Stimulated activated CD4-positive, alpha-beta T cell treated with anti-CD3 and anti-CD28 coated beads, Interleukin-4, amount 100 ng/mL, for 1 hour (primary cell): ENCODE measurements at regions not wholly inside any gene's neighbourhood (a gene's known extent, or its start where the extent isn't known, plus 50 kb on each side); places are given as distances from the start of the nearest gene placed in this dataset.

Experiments used
- DNase-seq: peaks from one replicate; pipeline ENCODE4 v3.0.0-alpha.2; 2020

DNA sequence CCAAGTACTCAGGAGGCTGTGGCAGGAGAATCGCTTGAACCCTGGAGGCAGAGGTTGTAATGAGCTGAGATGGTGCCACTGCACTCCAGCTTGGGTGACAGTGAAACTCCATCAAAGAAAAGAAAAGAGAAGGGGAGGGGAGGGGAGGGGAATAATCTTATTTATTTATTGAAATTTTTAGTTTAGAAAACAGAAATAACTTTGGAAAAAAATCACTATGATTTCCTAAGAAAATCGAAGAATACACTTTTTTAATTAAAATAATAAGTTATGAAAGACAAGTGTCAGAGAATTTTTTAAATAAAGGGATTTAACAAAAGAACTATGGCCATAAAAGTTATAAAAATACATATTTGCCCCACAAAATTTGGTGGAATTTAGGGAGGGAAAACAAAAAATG lies 836.9 kb upstream of the HS3ST1 start:
- no peak for DNase-seq

DNA sequence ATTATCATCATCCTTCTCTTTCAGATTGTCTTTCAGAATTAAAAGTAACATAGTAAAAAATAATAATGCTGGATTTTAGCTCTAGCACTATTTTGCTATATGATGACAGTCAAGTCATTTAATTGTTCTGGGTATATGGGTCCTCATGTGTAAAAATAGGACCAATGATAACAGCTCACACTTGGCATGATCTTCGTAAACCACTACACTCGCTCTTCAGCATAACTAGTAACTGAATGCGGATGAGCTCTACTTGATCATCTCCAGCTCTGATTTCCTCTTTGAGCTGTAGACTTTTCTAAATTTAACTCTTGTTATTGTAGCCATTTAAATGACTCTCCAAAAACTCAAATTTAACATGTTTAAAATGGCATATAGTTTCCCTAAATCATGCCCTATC lies 831.8 kb upstream of the HS3ST1 start:
- DNase-seq: no peak

DNA sequence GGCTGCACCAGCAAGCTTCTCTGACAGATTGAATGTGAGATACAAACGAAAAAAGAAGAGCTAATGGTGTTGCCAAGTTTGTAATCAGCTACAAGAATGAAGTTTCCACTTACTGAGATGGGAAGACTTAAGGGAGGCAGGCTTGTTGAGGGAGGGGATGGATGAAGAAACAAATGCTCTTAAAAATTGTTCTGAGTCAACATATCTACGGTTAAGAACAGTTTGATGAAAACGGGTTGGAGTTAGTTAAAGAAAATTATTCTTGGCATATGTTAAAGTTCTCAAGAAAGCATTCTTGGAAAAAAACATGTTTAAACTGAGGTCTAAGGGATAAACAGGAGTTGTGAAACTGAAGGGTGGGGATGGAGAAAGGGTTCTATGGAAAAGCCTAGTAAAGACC lies 816.3 kb upstream of the HS3ST1 start:
- no peak for DNase-seq

DNA sequence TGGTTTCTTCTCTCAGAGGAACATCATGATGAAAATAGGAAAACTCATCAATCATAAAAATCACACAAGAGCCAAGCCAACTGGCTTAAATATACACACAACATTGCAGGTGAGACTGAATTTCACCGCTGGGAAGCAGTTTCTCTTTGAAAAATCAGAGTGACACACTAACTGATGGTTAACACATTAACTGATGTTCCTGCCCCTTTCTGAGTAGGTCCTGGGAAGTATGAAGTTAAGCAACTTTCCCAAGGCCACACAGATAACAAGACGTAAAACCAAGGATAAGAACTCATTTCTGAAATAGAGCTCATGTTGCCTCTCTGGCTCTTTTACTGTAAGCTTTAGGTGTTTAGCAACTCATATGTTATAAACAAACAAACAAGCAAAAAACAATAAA lies 813.7 kb upstream of the HS3ST1 start:
- DNase-seq: no peak

DNA sequence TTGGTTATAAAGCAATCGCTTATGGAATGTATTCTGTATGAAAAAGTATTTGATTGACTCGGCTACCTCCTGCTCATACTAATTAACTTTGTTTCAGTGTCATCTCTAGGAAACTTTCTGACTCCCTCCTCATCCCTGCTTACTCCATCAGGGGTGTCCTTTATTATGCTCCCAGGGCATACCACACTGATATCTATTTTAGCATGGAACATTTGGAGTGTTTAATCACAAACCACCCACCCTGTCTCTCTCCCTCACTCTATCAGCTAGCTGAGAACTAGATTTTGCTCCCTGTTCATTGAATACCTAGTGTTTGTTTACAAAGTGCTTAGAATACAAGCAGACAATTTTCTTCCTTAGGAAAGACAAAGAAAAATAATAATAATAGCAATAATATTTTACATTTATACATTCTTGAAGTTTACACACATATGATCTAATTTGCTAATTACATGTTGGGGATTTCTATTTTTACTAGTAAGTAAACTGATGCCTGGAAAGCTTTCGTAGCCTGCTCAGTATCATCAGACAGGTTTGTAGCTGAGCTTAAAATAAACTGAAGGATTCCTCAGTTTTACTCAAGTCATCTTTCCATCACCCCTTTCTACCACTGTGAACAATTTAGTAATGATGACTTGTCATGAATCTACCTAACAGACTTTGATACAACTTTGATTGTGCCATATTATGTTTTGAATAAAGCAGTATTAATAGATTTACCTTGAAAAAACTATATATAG lies 811.4 kb upstream of the HS3ST1 start:
- no peak for DNase-seq

DNA sequence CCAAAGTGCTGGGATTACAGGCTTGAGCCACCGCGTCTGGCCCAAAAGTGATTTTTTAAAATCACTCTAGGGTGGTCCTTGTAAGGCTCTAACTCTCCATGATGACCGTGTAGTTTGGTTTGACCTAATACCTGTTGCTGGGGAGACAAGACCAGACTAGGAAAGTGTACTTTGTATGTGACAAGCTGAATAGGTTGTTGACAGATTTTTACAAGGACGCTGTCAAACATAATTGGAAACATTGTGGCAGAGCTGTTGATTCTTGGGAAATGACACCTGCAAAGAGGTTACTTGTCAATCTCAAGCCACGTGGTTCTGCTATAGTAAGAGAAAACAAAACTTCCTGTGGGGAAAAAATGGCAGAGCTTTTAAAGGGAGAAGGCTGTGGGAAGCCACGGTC lies 802.4 kb upstream of the HS3ST1 start:
- no peak for DNase-seq

DNA sequence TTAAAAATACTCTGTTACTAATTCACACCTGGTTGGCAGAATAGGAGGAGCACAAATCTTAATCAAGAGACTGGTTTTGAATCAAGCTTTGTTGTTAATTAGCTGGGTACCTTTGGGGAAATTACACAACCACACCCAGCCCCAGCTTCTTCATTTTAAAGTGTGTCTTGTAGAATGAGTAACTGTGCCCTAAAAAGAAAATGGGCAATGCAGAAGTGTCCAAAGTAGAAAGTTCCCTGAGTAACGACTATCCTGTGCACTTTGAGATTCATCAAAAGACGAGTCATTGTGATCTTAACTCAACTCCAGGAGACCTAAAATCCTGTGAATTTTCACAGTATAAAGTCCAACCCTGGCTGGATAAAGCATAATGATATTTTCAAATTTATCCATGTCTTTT lies 792.3 kb upstream of the HS3ST1 start:
- DNase-seq: no peak

DNA sequence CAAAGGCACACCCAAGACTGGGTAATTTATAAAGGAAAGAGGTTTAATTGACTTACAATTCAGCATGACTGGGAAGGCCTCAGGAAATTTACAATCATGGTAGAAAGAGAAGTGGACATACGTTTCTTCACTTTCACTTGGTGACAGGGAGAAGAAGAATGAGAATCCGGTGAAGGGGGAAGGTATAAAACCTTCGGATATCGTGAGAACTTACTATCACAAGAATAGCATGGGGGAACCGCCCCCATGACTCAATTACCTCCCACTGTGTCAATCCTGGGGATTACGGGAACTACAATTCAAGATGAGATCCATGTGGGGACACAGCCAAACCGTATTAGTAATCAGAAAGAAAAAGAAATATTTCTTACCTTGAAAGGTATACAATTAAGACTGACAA lies 782.9 kb upstream of the HS3ST1 start:
- DNase-seq: no peak

DNA sequence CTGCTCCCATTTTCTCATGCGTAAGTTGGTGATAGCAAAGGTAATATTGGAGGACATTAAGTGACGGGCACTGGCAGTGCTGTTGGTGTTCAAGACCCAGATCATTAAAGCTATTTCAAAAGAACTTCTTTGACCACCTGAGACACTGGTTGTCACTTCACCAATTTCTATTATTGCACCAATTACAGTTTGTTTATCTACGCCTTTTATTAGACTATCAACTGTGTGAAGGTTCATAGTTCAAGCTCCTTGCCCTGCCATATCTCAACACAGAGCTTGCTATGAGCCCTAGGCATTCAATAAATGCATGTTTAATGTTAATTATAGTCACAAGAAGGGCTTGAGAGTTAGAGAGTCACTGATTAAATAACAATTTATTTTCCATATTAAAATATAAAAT lies 778.7 kb upstream of the HS3ST1 start:
- no peak for DNase-seq

DNA sequence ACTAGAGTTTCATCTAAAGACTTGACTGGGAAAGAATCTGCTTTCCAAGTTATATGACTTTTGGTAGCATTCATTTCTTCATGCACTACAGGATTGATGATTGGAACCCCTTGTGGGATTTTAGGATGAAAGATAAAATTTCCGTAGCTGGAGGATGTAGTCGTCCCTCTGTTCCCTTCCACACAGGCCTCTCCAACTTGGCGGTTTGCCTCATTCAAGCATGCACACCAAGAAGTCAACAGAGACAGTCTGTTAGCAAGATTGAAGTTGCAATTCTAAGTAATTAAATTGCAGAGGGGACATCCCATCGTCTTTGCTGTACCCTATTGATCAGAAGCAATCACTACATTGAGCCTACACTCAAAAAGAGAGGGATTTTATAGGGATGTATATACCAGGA lies 777.4 kb upstream of the HS3ST1 start:
- DNase-seq: no peak

DNA sequence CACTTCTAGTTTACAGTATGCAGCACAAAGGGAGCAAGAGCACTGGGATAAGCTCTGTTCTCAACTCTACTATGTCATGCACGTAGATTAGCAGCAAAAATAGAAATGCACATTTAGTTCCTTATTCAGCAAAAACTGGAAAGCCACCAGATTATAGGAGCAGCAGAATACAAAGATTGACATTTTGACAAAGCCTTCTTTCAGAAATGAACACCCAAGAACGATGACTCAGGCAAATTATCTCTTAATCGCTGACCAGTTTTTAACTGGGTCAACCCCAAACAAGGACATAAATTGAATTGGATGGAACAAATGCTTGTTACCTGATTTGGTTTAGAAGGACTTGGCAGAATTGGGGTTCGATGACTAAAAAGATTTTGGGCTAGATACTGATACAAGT lies 775.3 kb upstream of the HS3ST1 start:
- no peak for DNase-seq

DNA sequence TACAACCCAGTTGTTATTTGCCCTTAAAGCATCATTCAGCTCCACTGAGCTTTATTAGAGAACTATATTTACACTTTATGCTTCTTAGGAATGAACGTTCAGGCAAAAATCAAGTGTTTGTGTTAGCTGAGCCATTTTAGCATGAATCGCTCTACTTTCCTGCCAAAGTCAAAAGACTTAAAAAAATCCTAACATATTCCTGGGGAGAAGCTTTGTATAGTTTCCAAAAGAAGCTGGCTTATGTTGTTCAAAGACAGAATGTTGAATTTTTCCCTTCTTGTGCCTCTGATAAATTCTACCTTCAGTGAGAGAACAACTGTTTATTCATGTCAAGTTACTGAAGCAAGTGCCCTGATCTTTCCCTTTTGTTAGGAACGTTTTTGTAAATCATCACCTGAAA lies 771.5 kb upstream of the HS3ST1 start:
- no peak for DNase-seq

DNA sequence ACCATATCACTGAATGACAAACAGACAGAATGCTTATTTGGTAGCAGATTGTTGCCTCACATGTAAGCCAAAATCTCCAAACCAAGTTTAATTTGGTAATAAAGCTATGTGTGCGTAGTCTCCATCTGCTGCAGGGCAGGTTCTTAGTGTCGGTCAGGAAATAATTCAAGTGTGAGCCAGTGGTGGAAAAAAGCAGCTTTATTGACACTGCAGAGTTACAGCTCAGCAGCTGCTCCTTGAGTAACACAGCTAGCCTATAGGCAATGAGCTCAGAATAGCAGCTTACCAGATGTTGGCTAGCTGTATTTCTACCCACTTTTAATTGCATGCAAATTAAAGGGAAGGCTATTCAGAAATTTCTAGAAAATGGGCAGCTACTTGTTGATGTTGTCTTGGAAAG lies 757.8 kb upstream of the HS3ST1 start:
- DNase-seq: no peak

DNA sequence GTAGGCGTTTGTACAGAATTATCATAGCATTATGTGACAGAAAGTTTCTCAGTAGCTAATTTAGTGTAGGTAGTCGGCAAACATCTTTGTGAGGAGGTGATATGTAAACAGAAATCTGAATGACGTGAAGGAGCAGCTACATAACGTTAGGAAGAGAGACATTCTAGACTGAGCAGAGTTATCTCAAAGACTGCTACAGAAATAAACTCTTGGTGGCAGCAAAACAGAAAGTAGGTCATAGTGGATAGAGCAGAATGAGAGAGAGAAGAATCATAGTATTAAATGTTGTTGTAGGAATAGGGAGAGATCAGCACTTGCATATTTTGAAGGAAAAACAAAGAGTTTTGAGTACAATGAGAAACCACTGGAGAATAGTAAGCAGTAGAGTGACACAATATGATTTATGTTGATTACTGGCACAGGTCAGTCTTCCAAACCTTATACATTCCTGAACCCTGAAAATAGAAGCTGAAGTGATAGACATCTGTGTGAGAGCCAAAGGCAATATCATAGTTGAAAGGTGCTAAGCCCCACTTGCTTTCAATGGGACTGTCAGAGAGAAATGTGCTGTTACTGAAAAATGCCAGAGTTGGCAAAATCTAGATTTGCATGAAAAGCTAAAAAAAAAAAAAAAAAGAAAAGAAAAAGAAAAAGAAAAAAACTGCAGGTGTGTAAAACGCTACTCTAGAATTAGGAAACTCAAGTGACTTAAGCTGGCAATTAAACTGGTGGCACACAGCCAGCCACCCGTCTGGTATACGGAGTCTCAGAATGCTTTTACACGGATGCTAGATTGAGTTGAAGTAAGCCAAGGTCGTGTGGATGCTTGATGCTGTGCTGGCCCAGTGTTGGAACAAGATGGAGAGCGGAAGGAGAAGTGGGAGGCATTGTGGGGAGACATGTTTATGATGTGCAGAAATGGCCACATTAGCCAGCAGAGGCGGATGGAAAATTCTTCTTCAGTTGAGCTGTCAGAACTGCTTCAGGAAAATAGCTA lies 750.2 kb upstream of the HS3ST1 start:
- DNase-seq: no peak

DNA sequence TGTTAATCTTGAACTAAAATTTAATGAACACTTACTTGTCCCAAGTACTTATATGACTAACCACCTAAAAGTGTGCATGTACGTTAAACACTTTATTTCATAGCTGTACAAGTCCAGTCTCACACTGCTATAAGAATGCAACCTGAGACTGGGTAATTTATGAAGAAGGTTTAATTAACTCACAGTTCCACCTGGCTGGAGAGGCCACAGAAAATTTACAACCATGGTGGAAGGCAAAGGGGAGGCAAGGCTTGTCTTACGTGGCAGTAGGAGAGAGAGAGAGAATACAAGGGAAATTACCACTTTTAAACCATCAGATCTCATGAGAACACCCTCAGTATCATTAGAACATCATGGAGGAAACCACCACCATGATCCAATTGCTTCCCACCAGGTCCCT lies 748.7 kb upstream of the HS3ST1 start:
- no peak for DNase-seq

DNA sequence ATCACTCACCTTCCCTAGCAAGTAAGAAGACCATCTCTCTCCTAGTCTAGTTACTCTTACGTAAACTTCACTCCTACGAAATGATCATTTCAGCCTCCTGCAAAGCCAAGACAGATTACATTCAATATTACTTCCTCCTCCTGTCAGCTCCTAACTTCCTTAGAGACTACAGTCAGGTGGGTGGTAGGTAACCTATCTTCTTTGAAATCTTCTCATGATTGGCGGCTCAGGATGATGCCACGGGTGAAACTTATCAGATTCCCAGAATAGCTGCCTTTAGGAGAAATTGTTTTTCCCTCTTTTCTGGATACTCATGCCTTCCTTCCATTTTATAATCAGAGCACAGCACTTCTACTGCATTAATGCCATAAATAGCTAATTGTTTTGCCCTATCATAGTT lies 744.8 kb upstream of the HS3ST1 start:
- DNase-seq: no peak

DNA sequence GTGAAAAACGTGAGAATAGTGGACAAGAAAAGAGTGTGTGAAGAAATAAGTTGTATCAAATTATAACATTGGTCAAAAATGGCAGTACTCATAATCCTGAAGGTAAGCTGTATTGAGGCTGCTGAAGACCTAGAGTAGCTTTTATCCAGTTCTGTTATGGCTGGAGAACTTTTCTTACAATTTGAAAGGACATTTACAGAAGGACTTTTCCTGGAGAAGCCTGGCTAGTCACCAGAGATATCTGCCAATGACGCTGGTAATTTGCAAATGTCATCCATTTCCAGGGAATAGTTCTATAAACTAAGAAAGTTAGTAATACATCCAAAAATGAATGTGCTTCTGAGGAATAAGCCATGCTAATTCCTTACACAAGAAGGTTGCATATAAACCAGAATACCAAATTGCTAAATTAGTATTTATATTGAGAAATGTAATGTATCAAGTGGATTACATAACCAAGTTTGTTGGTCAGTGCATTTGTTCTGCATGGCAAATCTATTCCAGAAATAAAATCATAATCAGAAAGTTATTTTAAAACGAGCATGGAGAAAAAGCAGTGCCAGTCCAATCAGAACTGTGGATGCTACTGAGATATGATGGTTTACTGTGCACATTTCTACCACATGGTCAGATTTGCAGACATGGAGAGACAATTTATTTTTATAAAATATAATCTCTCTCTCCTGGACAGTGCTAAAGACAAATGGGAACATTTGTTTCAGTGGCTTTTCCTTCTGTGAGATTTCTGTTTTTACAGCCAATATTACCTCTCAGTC lies 743.7 kb upstream of the HS3ST1 start:
- DNase-seq: no peak

DNA sequence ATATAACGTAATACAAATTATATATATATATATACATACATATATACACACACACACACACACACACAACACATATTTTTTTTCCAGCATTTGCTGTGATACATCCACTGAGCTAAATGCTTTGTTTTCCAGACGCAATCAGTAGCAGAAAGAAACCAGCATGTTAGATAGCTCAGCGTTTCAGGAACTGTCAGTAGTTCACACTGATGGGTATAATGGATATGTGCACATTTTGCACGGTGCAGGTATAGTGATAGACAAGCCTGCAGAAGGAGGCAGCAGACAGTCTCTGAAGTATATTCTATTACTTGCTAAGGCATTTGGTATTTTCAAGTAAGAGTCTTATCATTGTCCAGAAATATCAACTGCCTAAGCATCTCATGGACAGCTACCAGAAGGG lies 741.6 kb upstream of the HS3ST1 start:
- no peak for DNase-seq

DNA sequence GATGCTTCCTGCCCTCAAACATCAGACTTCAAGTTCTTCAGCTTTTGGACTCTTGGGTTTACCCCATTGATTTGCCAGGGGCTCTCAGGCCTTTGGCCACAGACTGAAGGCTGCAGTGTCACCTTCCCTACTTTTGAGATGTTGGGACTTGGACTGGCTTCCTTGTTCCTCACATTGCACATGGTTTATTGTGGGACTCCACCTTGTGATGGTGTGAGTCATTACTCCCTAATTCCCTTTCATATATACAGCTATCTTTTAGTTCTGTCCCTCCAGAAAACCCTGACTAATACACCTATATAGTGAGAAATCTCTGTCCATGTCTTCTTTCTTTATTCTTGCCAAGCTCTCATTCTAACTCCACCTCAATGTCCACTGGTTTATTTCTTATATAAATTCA lies 736.9 kb upstream of the HS3ST1 start:
- DNase-seq: no peak

DNA sequence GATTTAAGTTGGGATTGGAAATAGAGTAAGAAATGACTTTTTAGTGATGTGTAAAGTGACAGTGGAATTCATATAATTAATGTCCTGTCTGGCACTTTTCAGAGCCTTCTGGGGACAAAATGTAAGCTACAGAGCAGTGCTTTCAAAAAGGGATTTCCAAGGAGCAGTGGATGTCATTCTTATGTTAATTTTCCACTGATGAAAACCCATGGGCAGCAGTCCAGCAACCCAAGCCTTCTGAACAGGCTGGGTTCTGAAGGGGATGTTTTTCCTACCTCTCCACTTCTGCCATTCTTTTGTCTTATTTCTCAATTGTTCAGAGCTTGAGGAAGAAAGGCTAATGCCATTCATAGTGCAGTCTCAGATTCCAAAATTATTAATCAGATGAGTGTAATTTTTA lies 717.6 kb upstream of the HS3ST1 start:
- no peak for DNase-seq

DNA sequence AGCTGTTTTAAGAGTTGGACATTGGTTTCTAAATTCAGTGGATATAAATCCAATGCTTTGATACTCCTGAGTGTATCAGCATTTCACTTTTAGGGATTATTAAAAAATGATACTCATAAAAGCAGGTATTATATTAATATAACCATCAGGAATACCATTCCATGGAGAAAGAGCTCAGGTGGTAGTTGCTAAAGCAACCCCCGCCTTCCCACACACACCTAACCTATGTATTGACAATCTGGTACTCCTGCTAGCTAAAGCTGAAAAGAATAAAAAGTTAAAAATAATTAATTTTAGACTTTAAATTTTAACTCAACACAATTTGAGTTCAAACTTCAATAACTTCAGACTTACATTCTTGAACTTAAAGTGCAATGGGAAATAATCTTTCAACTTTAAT lies 717.1 kb upstream of the HS3ST1 start:
- no peak for DNase-seq

DNA sequence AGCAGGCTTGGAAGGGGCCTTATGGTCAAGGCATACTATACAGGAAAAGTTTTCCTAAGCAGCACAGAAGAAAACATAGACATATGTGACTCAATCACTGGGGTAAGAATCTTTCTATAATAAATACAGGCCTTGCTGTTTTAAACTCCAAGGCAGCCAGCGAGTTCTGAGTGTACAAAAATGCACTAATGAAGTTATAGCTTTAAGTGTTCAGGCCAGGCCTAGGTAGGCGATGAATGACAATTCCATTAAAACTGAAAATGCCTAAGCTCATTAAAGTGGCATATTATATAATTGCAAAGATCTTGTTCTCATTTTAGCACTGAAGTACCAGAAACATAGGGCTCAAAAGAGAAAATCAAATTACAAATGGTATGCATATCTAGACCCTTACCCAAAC lies 716.4 kb upstream of the HS3ST1 start:
- no peak for DNase-seq

DNA sequence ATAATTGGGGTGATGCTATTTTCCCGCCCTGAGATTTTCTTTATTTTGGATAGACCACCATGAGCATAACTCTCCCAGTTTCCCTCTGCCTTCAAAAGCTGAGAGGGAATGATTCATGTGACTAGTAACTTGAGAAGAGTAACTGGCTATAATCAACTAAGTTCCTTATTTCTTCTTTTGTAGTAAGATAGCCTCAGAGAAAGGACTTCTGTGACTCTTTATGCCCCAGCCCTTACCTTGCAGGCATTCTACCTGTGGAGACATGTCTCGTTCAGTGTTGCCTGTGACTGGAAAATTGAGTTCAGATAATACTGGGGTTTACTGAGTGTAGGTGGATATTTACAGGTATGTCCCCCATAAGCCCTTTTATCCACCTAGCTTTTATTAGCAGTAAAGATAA lies 715.4 kb upstream of the HS3ST1 start:
- no peak for DNase-seq

DNA sequence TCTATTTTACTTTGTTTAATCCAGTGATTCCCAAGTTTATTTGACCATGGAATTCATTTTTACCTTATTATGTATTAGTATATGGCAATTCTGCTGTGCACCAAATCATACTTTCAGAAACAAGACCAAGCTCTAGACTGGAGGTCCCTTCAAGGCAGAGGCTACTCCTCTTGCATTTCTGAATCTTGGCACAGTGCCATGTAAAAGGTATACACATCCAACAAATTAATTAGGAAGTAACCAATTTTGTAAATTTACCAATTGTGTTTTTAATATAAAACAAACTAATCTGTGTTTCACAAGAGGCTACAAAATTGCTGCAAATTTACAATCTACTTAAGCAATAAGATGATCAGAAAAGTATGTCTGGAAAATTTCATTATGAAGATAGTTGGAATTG lies 712.2 kb upstream of the HS3ST1 start:
- DNase-seq: no peak
